ENCODE measurements at regions not wholly inside any gene's neighbourhood (a gene's known extent, or its start where the extent isn't known, plus 50 kb on each side); places are given as distances from the start of the nearest gene placed in this dataset.

DNA sequence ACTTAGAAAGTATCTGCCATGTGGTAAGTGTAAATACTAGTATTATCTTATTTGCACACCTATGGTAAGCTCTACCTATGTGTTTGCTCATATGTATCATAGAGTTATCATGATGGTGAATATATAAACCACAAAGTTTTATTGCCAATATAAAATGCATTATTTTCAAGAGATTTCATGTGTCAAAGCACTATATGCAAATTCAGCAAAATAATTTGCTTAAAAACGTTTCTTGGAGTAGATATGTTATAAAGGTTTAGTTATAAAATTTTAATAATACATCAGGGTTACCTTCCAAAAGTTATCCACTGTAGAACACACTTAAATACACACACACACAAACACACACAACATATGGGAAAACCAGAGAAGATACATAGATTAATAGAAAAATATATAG is 1431.7 kb upstream of the C9orf72 start:
- H3K36me3 ChIP-seq (ENCODE audit: insufficient read depth, low read length) = no peaks in the 10 kb centered on the region
- no peaks in the 10 kb centered on the region for H3K9me2 ChIP-seq (replicated peaks; ENCODE audit: low read depth, low read length)
- no peak for TF ChIP-seq EZH2phosphoT487 (IDR thresholded peaks at IDR 0.05; ENCODE audit: borderline replicate concordance)
- TF ChIP-seq, protein P1, sequence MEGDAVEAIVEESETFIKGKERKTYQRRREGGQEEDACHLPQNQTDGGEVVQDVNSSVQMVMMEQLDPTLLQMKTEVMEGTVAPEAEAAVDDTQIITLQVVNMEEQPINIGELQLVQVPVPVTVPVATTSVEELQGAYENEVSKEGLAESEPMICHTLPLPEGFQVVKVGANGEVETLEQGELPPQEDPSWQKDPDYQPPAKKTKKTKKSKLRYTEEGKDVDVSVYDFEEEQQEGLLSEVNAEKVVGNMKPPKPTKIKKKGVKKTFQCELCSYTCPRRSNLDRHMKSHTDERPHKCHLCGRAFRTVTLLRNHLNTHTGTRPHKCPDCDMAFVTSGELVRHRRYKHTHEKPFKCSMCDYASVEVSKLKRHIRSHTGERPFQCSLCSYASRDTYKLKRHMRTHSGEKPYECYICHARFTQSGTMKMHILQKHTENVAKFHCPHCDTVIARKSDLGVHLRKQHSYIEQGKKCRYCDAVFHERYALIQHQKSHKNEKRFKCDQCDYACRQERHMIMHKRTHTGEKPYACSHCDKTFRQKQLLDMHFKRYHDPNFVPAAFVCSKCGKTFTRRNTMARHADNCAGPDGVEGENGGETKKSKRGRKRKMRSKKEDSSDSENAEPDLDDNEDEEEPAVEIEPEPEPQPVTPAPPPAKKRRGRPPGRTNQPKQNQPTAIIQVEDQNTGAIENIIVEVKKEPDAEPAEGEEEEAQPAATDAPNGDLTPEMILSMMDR (conservative IDR thresholded peaks at IDR 0.05; ENCODE audit: low read length) = no peak
- no peaks in the 10 kb centered on the region for H3K79me2 ChIP-seq (ENCODE audit: insufficient read depth, low read length)
- no peak overlapping the region for H2AFZ ChIP-seq (ENCODE audit: low read length)
- H3K9me3 ChIP-seq (ENCODE audit: insufficient read depth, low read depth, low read length) = no peaks in the 10 kb centered on the region
- H3K27me3 ChIP-seq (ENCODE audit: insufficient read depth, low read length, poor library complexity, severe bottlenecking) = no peaks in the 10 kb centered on the region
- H3K4me1 ChIP-seq (ENCODE audit: insufficient read depth, low read length, poor library complexity, severe bottlenecking) = no peaks in the 10 kb centered on the region
- no peaks in the 10 kb centered on the region for H3F3A ChIP-seq (ENCODE audit: low read depth)
- H3K4me2 ChIP-seq (ENCODE audit: low read depth, low read length, poor library complexity, severe bottlenecking) = no peak overlapping the region
- no peak overlapping the region for H3K9ac ChIP-seq (ENCODE audit: low read depth, low read length, poor library complexity, severe bottlenecking)
- H4K20me1 ChIP-seq (ENCODE audit: insufficient read depth, low read length, poor library complexity, severe bottlenecking) = no peaks in the 10 kb centered on the region
- H3K4me3 ChIP-seq (ENCODE audit: low read length, poor library complexity, severe bottlenecking) = no peak overlapping the region

DNA sequence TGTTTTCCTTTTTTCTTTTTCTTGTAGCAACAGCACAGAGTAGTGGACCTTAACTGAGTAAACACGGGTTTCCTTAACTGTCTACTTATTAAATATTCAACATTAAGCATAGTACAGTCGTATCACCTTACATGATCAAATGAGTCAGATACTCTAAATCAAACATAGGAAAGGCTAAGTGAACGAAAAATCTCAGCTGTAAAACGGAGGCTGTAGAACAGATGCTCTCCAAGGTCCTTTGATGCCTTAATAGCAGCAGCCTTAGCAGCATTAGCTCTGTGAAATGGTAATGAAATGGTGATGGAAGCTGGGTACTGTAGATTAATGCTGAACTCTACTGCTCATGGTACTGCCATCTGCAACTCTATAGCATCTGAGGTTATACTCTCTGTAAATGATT is 1433.3 kb upstream of the C9orf72 start:
- Histone ChIP-seq H4K20me1 (ENCODE audit: insufficient read depth, low read length, poor library complexity, severe bottlenecking) (no peaks in the 10 kb centered on the region), H3K4me2 (ENCODE audit: low read depth, low read length, poor library complexity, severe bottlenecking) (no peak overlapping the region), H3K79me2 (ENCODE audit: insufficient read depth, low read length) (no peaks in the 10 kb centered on the region), H3K36me3 (ENCODE audit: insufficient read depth, low read length) (no peaks in the 10 kb centered on the region), H3K27me3 (ENCODE audit: insufficient read depth, low read length, poor library complexity, severe bottlenecking) (no peaks in the 10 kb centered on the region), H3K9me3 (ENCODE audit: insufficient read depth, low read depth, low read length) (no peaks in the 10 kb centered on the region), H3K4me1 (ENCODE audit: insufficient read depth, low read length, poor library complexity, severe bottlenecking) (no peaks in the 10 kb centered on the region), H3K9me2 (replicated peaks; ENCODE audit: low read depth, low read length) (no peaks in the 10 kb centered on the region), H3F3A (ENCODE audit: low read depth) (no peaks in the 10 kb centered on the region), H3K4me3 (ENCODE audit: low read length, poor library complexity, severe bottlenecking) (no peak overlapping the region), H2AFZ (ENCODE audit: low read length) (no peak overlapping the region), H3K9ac (ENCODE audit: low read depth, low read length, poor library complexity, severe bottlenecking) (no peak overlapping the region)
- no peak for TF ChIP-seq EZH2phosphoT487 (IDR thresholded peaks at IDR 0.05; ENCODE audit: borderline replicate concordance)
- TF ChIP-seq, protein P1 (conservative IDR thresholded peaks at IDR 0.05; ENCODE audit: low read length) = no peak

DNA sequence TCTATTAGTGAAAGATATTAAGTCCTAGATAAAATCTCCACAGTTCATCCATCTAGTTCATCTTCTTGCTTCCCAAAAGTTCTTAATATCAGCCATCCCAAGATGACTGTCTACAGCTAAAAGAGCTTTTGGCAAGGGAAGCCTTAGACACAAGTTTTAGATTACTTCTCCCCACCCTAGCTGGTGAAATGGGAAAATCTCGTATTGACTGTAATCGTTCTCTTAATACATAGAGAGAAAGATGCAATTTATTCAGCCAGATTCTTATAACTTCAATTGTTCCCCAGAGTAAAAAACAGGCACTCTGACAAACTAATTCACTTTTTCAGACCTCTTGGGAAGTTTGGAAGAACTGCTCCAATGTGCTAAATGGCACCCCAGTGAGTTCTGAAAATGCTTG is 1439.6 kb upstream of the C9orf72 start:
- Histone ChIP-seq H3K79me2 (ENCODE audit: insufficient read depth, low read length) (no peaks in the 10 kb centered on the region), H3K9me2 (replicated peaks; ENCODE audit: low read depth, low read length) (no peaks in the 10 kb centered on the region), H3K9me3 (ENCODE audit: insufficient read depth, low read depth, low read length) (no peaks in the 10 kb centered on the region), H3K4me1 (ENCODE audit: insufficient read depth, low read length, poor library complexity, severe bottlenecking) (no peaks in the 10 kb centered on the region), H3K4me2 (ENCODE audit: low read depth, low read length, poor library complexity, severe bottlenecking) (no peak overlapping the region), H3K36me3 (ENCODE audit: insufficient read depth, low read length) (no peaks in the 10 kb centered on the region), H4K20me1 (ENCODE audit: insufficient read depth, low read length, poor library complexity, severe bottlenecking) (no peaks in the 10 kb centered on the region), H3K9ac (ENCODE audit: low read depth, low read length, poor library complexity, severe bottlenecking) (no peak overlapping the region), H3K4me3 (ENCODE audit: low read length, poor library complexity, severe bottlenecking) (no peak overlapping the region), H3F3A (ENCODE audit: low read depth) (no peaks in the 10 kb centered on the region), H2AFZ (ENCODE audit: low read length) (no peak overlapping the region), H3K27me3 (ENCODE audit: insufficient read depth, low read length, poor library complexity, severe bottlenecking) (no peaks in the 10 kb centered on the region)
- TF ChIP-seq EZH2phosphoT487 (IDR thresholded peaks at IDR 0.05; ENCODE audit: borderline replicate concordance) = no peak
- TF ChIP-seq, protein P1 (conservative IDR thresholded peaks at IDR 0.05; ENCODE audit: low read length) = no peak

Measured in Loucy (cell line).